ENCODE measurements at regions not wholly inside any gene's neighbourhood (a gene's known extent, or its start where the extent isn't known, plus 50 kb on each side); places are given as distances from the start of the nearest gene placed in this dataset.

- no peaks in the 10 kb centered on the region for H3K36me3 ChIP-seq (ENCODE audit: low read depth, low read length)
- ChIA-PET CTCF (no interaction called here), POLR2A (ENCODE audit: unreplicated experiment) (no interaction called here)
- no peak overlapping the region for H3K4me2 ChIP-seq (ENCODE audit: low read length)
- H3F3A ChIP-seq (ENCODE audit: low read length, unreplicated experiment) = no peaks in the 10 kb centered on the region
- no peak for ATAC-seq
- H3K9ac ChIP-seq (ENCODE audit: low read length) = no peak overlapping the region
- no peak for DNase-seq
- no peak overlapping the region for H3K4me3 ChIP-seq (ENCODE audit: low read length)
- TF ChIP-seq, protein P1, sequence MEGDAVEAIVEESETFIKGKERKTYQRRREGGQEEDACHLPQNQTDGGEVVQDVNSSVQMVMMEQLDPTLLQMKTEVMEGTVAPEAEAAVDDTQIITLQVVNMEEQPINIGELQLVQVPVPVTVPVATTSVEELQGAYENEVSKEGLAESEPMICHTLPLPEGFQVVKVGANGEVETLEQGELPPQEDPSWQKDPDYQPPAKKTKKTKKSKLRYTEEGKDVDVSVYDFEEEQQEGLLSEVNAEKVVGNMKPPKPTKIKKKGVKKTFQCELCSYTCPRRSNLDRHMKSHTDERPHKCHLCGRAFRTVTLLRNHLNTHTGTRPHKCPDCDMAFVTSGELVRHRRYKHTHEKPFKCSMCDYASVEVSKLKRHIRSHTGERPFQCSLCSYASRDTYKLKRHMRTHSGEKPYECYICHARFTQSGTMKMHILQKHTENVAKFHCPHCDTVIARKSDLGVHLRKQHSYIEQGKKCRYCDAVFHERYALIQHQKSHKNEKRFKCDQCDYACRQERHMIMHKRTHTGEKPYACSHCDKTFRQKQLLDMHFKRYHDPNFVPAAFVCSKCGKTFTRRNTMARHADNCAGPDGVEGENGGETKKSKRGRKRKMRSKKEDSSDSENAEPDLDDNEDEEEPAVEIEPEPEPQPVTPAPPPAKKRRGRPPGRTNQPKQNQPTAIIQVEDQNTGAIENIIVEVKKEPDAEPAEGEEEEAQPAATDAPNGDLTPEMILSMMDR (conservative IDR thresholded peaks at IDR 0.05; ENCODE audit: low read depth, low read length) = no peak
- TF ChIP-seq EZH2 (IDR thresholded peaks at IDR 0.05; ENCODE audit: low read length, unreplicated experiment) = no peak
- TF ChIP-seq EZH2phosphoT487 (IDR thresholded peaks at IDR 0.05; ENCODE audit: borderline replicate concordance, low read length) = no peak
- no peak overlapping the region for H3K27ac ChIP-seq (ENCODE audit: low read length)
- H3K27me3 ChIP-seq (ENCODE audit: low read length) = no peaks in the 10 kb centered on the region
- H4K20me1 ChIP-seq (ENCODE audit: low read length) = no peaks in the 10 kb centered on the region
- H3K79me2 ChIP-seq (ENCODE audit: low read length) = no peaks in the 10 kb centered on the region
- no peaks in the 10 kb centered on the region for H3K9me3 ChIP-seq (ENCODE audit: low read length)
- no peak overlapping the region for H2AFZ ChIP-seq (ENCODE audit: low read length)
- intact Hi-C loops (cut with micrococcal nuclease) = no loop called here
- no peaks in the 10 kb centered on the region for H3K9me2 ChIP-seq (replicated peaks; ENCODE audit: low read length)
- H3K4me1 ChIP-seq (ENCODE audit: insufficient read depth, low read length) = peaks cover 20% of the 10 kb centered on the region
- BruUV-seq (replicated peaks) = no TSS peak
Observed at GRCh38 chr3:177924261-177924660, 612.0 kb upstream of the KCNMB2 start.

DNA sequence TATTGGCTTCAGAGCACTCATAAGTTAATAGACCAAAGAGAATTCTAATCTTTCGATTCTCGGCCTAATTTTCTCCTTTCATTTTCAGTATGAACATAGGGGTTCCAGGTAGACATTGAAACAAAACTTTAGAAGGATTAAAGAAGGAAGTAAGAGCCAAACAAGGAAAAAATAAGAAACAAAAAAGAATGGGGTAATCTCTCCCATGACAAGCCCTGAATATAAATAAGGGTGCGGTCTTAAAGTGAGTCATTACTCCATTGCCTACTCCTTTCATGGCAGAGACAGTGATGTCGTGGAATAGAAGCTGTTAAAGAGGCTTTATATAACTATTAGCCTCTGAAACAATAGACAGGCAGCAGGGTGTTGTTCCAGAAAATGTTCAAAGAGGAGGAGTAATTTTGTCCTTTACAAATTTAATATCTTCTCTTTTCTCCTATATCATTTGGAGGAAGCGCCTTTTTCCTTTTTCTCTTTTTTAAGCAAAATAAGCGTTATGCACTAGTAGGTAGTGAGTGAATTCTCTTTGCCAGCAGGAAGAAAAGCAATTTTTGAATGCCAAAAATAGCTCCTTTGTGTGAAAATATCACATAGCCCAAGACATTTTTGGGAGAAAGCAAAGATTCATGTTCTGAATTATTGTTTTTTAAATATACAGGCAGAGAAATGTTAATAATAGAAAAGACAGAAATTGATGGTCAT is 607.9 kb upstream of the KCNMB2 start:
- DNase-seq (peak; percentile 82), ATAC-seq (peak; percentile 69)
- Histone ChIP-seq H3K4me2 (ENCODE audit: low read length) (peak overlapping the region; percentile 43), H3K4me3 (ENCODE audit: low read length) (no peak overlapping the region), H3K9me2 (replicated peaks; ENCODE audit: low read length) (no peaks in the 10 kb centered on the region), H3K9me3 (ENCODE audit: low read length) (no peaks in the 10 kb centered on the region), H3K27me3 (ENCODE audit: low read length) (no peaks in the 10 kb centered on the region), H3K9ac (ENCODE audit: low read length) (peak overlapping the region; percentile 58), H4K20me1 (ENCODE audit: low read length) (no peaks in the 10 kb centered on the region), H2AFZ (ENCODE audit: low read length) (no peak overlapping the region), H3F3A (ENCODE audit: low read length, unreplicated experiment) (peaks cover 15% of the 10 kb centered on the region), H3K79me2 (ENCODE audit: low read length) (no peaks in the 10 kb centered on the region), H3K27ac (ENCODE audit: low read length) (peak overlapping the region; percentile 96), H3K4me1 (ENCODE audit: insufficient read depth, low read length) (peaks cover 60% of the 10 kb centered on the region), H3K36me3 (ENCODE audit: low read depth, low read length) (no peaks in the 10 kb centered on the region)
- TF ChIP-seq EZH2 (IDR thresholded peaks at IDR 0.05; ENCODE audit: low read length, unreplicated experiment) = no peak
- TF ChIP-seq, protein P1 (conservative IDR thresholded peaks at IDR 0.05; ENCODE audit: low read depth, low read length) = no peak
- TF ChIP-seq EZH2phosphoT487 (IDR thresholded peaks at IDR 0.05; ENCODE audit: borderline replicate concordance, low read length) = no peak
- TSS peak; percentile 61 for BruUV-seq (replicated peaks)
- intact Hi-C loops (cut with micrococcal nuclease) = loop anchor here (1.0 to 2.0 kb wide), 2 partner anchors 118 to 450 kb away; no protein-coding TSS in a partner anchor
- POLR2A ChIA-PET (ENCODE audit: unreplicated experiment) = no interaction called here
- CTCF ChIA-PET = no interaction called here

DNA sequence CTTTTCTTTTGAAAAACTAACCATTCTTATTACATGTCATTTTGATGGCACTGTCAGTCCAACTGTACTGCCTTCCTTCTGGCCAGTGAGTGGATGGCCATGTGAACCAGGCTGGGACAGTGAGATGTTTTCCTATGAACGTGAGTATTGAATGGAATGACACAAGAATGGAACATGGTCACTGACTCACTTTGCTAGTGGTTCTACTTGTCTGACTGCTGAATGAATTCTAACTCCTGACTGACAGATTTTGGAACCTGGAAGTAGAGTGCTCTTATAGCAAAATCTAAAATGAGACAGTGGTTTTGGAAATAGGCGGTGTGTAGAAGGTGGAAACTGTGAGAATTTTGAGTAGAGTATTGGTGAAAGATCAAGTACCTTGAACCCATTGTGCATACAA is 606.9 kb upstream of the KCNMB2 start:
- POLR2A ChIA-PET (ENCODE audit: unreplicated experiment) = no interaction called here
- Histone ChIP-seq H3K27me3 (ENCODE audit: low read length) (no peaks in the 10 kb centered on the region), H3K4me3 (ENCODE audit: low read length) (no peak overlapping the region), H4K20me1 (ENCODE audit: low read length) (no peaks in the 10 kb centered on the region), H3K9ac (ENCODE audit: low read length) (peak overlapping the region; percentile 58), H3K36me3 (ENCODE audit: low read depth, low read length) (no peaks in the 10 kb centered on the region), H3K79me2 (ENCODE audit: low read length) (no peaks in the 10 kb centered on the region), H3K27ac (ENCODE audit: low read length) (peak overlapping the region; percentile 96), H3K4me1 (ENCODE audit: insufficient read depth, low read length) (peaks cover 68% of the 10 kb centered on the region), H3K9me2 (replicated peaks; ENCODE audit: low read length) (no peaks in the 10 kb centered on the region), H3K4me2 (ENCODE audit: low read length) (peak overlapping the region; percentile 43), H3F3A (ENCODE audit: low read length, unreplicated experiment) (peaks cover 18% of the 10 kb centered on the region), H2AFZ (ENCODE audit: low read length) (no peak overlapping the region), H3K9me3 (ENCODE audit: low read length) (no peaks in the 10 kb centered on the region)
- no TSS peak for BruUV-seq (replicated peaks)
- DNase-seq (peak; percentile 84), ATAC-seq (no peak)
- CTCF ChIA-PET = no interaction called here
- intact Hi-C loops (cut with micrococcal nuclease) = loop anchor here (2.0 kb wide), 1 partner anchor 451 kb away; no protein-coding TSS in a partner anchor
- no peak for TF ChIP-seq EZH2phosphoT487 (IDR thresholded peaks at IDR 0.05; ENCODE audit: borderline replicate concordance, low read length)
- TF ChIP-seq, protein P1 (conservative IDR thresholded peaks at IDR 0.05; ENCODE audit: low read depth, low read length) = no peak
- TF ChIP-seq EZH2 (IDR thresholded peaks at IDR 0.05; ENCODE audit: low read length, unreplicated experiment) = no peak

All from PC-3 (cell line).